ENCODE measurements at regions not wholly inside any gene's neighbourhood (a gene's known extent, or its start where the extent isn't known, plus 50 kb on each side); places are given as distances from the start of the nearest gene placed in this dataset.
"Not testable (repeated sequence)": the region's sequence is repeated elsewhere in the genome, so short reads cannot be mapped to it uniquely, and the experiment has no call there.

- DNase-seq (ENCODE audit: low spot score), result no peak
These were observed 647.8 kb downstream of the CDH9 start for GRCh38 chr5:26390608-26391007.

- DNase-seq (ENCODE audit: low spot score), result no peak
These were observed 649.4 kb downstream of the CDH9 start for GRCh38 chr5:26388976-26389375.

DNA sequence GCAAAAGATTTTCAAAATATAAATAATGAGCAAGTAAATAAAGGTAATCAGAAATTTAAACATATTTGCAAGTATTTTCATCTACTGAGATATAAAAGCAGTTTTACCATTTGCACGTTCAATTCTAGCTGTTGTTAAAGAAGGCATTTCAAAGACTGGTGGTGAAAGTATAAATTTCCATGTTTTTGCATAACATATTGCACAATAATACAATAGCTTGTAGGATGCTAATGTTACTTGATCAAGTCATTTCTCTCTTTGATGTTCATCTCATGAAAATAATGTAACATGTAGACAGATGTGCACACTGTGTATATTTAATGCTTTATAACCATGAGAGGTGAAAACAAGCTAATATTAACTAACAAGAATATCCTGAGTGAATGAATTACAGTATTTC lies 651.9 kb downstream of the CDH9 start:
- DNase-seq (ENCODE audit: low spot score), result no peak

DNA sequence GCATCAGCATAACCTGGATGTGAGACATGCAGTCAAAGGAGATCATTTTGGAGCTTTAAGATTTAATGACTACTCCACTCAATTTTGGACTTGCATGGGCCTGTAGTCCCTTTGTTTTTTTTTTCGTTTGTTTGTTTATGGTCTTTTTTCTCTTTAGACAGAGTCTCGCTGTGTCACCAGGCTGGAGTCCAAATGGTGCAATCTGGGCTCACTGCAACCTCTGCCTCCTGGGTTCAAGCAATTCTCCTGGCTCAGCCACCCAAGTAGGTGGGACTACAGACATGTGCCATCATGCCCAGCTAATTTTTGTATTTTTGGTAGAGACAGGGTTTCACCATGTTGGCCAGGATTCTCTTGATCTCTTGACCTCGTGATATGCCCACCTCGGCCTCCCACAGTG lies 673.8 kb downstream of the CDH9 start:
- not testable (repeated sequence) for DNase-seq (ENCODE audit: low spot score)

DNA sequence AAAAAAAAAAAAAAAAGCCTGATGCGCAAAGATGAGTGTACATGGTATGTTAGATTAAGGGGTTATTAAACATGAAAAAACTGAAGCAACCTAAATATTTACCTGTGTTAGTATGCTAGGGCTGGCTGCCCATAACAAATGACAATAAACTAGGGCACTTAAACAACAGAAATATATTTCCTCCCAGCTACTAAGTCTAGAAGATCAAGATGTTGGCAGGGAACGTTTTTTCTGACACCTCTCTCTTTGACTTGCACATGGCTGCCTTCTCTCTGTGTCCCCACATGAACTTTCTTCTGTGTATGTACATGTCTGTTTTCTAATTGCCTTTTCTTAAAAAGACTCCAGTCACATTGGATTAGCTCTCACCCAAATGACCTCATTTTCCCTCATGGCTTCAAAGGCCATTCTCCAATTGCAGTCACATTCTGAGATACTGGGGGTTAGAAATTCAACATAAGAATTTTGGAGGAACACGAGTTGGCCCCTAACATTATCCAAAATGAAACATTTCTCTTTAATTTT lies 694.5 kb downstream of the CDH9 start:
- no peak for DNase-seq (ENCODE audit: low spot score)

DNA sequence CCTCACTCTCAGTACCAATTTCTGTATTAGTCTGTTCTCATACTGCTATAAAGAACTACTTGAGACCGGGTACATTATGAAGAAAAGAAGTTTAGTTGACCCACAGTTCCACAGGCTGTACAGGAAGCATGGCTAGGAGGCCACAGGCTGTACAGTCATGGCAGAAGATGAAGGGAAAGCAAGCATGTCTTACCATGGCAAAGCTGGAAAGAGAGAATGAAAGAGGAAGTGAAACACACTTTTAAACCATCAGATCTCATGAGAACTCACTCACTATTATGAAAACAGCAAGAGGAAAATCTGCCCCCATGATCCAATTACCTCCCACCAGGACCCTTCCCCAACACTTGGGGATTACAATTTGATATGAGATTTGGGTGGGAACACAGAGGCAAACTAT lies 698.8 kb downstream of the CDH9 start:
- DNase-seq (ENCODE audit: low spot score), result no peak

- peak; percentile 22 for DNase-seq (ENCODE audit: low spot score)
These were observed 708.7 kb downstream of the CDH9 start for GRCh38 chr5:26329562-26330189.

DNA sequence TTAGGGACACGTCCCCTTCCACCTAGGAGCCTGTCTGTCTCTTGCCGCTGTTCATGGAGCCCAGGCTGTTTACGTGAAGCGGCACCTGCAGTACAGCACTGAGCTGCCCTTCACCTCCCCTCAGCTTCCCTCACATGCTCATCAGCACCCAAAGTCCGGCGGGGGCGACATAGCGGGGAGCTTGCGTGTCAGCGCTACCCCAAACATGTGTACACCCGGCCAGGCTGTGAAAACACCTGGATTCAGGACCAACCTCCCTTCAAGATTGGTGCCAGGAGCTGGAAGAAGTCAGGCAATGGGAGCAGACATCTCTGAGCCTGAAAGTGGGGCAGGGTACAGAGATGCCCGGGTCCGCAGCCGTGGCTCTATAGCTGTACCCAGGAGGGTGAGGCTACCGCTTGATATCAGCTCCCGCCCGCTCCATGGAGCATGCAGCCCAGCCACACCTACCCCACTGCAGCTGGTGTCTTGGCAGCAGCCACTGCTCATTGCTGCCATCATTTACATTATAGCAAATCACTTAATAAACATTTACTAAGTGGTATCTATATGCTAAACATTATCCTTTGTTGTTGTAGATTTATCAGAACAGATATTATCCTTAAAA lies 712.1 kb downstream of the CDH9 start:
- DNase-seq (ENCODE audit: low spot score), result no peak

- not testable (repeated sequence) for DNase-seq (ENCODE audit: low spot score)
These were observed 713.0 kb downstream of the CDH9 start for GRCh38 chr5:26325432-26325831.

DNA sequence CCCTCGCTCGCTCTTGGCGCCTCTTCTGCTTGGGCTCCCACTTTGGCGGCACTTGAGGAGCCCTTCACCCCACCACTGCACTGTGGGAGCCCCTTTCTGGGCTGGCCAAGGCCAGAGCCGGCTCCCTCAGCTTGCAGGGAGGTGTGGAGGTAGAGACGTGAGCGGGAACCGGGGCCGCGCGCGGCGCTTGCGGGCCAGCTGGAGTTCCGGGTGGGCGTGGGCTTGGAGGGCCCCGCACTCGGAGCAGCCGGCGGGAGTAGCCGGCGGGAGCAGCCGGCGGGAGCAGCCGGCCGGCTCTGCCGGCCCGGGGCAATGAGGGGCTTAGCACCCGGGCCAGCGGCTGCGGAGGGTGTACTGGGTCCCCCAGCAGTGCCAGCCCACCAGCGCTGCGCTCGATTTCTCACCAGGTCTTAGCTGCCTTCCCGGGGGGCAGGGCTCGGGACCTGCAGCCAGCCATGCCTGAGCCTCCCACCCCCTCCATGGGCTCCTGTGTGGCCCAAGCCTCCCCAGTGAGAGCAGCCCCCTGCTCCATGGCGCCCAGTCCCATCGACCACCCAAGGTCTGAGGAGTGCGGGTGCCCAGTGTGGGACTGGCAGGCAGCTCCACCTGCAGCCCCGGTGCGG lies 714.0 kb downstream of the CDH9 start:
- DNase-seq (ENCODE audit: low spot score), result not testable (repeated sequence)

- no peak for DNase-seq (ENCODE audit: low spot score)
These were observed 714.6 kb downstream of the CDH9 start for GRCh38 chr5:26323794-26324193.

GRCh38 chr5:26321278-26321677 lies 717.1 kb downstream of the CDH9 start:
- no peak for DNase-seq (ENCODE audit: low spot score)

- no peak for DNase-seq (ENCODE audit: low spot score)
These were observed 728.0 kb downstream of the CDH9 start for GRCh38 chr5:26310415-26310814.

GRCh38 chr5:26295541-26295940 lies 742.8 kb downstream of the CDH9 start:
- DNase-seq (ENCODE audit: low spot score), result no peak

DNA sequence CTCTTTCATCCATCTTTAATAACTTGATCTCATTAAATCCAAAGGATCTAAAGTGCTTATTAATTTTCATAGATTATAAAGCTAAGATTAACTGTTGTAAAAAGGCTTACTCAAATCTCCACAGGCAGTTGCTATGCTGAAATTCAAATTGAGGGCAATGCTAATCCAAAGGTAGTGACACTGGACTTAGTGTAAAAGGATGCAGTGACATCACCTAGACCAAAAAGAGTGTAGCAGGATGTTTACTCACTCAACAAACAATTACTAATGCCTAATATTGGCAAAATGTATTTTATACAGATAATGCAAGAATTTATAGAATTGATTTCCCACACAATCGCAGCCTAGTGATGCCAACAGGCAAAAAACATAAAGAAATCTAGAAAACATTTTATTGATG lies 756.2 kb downstream of the CDH9 start:
- DNase-seq (ENCODE audit: low spot score), result no peak

GRCh38 chr5:26278078-26278477 lies 760.3 kb downstream of the CDH9 start:
- DNase-seq (ENCODE audit: low spot score), result no peak

DNA sequence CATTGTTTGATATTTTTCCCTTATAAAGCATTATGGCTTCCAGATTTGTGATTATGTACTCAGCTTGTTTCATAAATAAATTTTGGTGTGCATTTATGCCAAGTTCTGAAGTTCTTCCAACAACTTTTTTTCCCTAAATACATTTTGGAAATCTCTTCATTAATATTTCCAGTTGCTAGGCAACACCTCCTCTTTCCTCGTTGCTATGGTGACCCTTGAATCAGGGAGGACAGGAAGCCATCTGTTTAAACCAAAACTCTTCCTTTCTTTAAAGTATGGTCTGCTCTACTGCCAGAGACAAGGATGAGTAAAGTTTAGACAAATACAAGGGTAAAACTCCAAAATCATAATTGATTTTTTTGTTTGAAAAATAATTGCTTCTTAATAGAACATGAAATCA lies 779.3 kb downstream of the CDH9 start:
- DNase-seq (ENCODE audit: low spot score), result no peak

DNA sequence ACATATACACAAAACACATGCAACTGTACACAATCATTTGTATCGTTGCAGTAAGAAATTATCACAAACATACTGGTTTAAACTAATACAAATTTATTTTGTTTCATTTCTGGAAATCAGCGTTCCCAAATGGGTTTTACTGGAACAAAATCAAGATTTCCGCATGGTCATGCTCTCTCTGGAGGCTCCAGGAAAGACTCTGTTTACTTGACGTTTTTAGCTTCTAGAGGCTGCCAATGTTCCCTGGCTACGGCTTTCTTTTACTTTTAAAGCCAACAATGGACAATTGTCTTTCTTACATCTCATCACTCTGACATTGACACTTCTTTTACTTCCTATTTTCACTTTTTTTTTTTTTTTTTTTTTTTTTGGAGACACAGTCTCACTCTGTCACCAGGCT lies 793.1 kb downstream of the CDH9 start:
- DNase-seq (ENCODE audit: low spot score), result no peak

DNA sequence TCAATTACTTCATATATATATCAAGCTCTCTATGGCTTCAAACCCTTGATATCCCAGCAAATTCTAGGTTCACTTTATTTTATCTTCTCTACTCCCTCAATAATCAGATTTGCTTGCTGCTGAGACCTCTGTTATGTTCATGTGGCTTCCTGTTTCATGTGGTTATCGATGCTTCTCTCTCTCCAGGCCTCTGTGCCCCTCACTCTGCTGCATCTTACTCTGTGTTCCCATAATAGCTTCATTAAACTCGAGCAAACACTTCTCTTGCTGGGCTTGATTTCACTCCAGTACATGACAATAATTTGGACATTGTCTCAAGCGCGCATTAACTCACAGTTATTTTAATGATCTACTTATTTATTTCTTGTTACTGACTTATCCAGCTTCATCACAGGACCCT lies 798.8 kb downstream of the CDH9 start:
- DNase-seq (ENCODE audit: low spot score), result no peak

GRCh38 chr5:26237489-26237888 lies 800.9 kb downstream of the CDH9 start:
- DNase-seq (ENCODE audit: low spot score), result no peak

DNA sequence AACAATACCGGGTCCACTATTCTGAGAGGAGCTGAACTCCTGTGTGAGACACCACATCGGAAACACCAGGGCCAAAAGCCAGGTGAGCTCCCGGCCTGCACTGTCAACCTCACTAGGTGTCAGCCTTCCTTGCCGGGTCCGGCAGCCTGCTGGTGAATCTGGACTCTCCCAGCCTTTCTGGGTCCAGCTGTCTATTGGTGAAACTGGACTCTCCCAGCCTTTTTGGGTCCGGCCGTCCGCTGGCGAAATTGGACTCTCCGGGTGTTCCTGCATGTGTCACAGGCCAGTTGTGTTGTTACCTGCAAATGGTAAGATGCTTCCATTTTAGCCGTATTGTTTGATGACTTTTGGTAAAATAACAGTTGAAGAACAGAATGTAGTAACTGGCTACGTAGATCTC lies 801.5 kb downstream of the CDH9 start:
- no peak for DNase-seq (ENCODE audit: low spot score)

DNA sequence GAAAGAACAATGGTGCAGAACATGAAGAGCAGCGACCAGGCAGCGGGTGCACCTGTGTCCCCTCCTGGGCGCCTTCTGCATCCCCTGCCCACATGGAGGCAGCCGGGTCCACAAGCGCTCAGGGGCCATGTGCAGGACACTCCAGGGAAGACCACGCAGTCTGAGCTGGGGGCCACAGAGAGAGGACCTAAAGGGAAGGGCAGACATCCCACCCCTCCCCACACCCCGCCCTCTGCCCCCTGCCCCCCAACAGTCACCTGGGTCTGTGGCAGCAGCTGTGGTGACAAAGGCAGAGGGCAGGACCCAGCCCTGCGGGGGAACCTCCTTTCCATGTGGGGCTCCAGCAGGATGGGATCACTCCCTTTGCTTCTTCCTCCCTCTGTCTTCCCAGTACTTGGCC lies 805.7 kb downstream of the CDH9 start:
- no peak for DNase-seq (ENCODE audit: low spot score)

GRCh38 chr5:26231316-26231715 lies 807.1 kb downstream of the CDH9 start:
- no peak for DNase-seq (ENCODE audit: low spot score)

DNA sequence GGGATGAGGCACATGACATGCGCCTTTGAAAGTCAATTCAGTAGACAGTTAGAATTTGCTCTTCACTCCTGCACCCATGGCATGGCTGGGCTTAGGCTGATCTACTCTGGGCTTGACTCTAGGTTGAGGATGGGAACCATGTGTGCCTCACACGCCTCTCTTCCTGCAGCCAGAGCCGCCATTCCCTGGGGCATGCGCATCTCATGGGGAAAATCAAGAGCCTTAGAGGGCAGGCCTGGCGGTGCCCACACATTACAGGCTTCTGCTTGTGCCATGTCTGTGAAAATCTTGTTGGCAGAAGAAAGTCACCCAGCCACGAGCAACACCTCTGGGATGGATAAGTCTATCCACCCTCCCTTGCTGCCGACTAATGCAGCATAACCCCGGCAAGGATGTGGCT lies 808.5 kb downstream of the CDH9 start:
- DNase-seq (ENCODE audit: low spot score), result no peak
